SK-N-SH treated with all-trans-retinoic acid at 6 μM for 48 hours (cell line): ENCODE measurements at regions not wholly inside any gene's neighbourhood (a gene's known extent, or its start where the extent isn't known, plus 50 kb on each side); places are given as distances from the start of the nearest gene placed in this dataset.

ENCODE experiments used
- ATAC-seq: fragments of 200-7000 bp; cut with Tn5 transposase; 3 replicates; pipeline ENCODE4 v1.9.1; 2020; ENCODE audit warnings: mild to moderate bottlenecking, moderate library complexity
- ARNTL ChIP-seq: fragments of 450-650 bp; formaldehyde crosslinking; IDR thresholded peaks from 2 replicates; pipeline ENCODE4 v1.5.0; 2020; ENCODE audit warnings: low read depth, mild to moderate bottlenecking, moderate library complexity, borderline replicate concordance
- CREB5 ChIP-seq: fragments of 250-450 bp; sonication (Bioruptor Pico); IDR thresholded peaks from 2 replicates; pipeline ENCODE4 v1.5.1; 2020; ENCODE audit warnings: low read depth, mild to moderate bottlenecking, moderate library complexity
- CSDC2 ChIP-seq: fragments of 250-450 bp; sonication (Bioruptor Pico); IDR thresholded peaks from 2 replicates; pipeline ENCODE4 v1.5.0; 2020; ENCODE audit warnings: mild to moderate bottlenecking, moderate library complexity
- CSRNP3 ChIP-seq: fragments of 250-450 bp; sonication (Bioruptor Pico); IDR thresholded peaks from 2 replicates; pipeline ENCODE4 v1.5.1; 2021; ENCODE audit warnings: mild to moderate bottlenecking, moderate library complexity
- ESRRG ChIP-seq: fragments of 250-450 bp; sonication (Bioruptor Pico); IDR thresholded peaks from 2 replicates; pipeline ENCODE4 v1.6.1; 2021; ENCODE audit warnings: mild to moderate bottlenecking
- GLIS3 ChIP-seq: fragments of 250-450 bp; sonication (Bioruptor Pico); IDR thresholded peaks from 2 replicates; pipeline ENCODE4 v1.5.0; 2020; ENCODE audit warnings: mild to moderate bottlenecking, moderate library complexity
- ISL1 ChIP-seq: fragments of 250-450 bp; sonication (Bioruptor Pico); IDR thresholded peaks from 2 replicates; pipeline ENCODE4 v2.1.2; 2022; ENCODE audit warnings: mild to moderate bottlenecking, moderate library complexity
- OSR1 ChIP-seq: fragments of 250-450 bp; sonication (Bioruptor Pico); IDR thresholded peaks from 2 replicates; pipeline ENCODE4 v1.8.0; 2022; ENCODE audit warnings: moderate library complexity, mild to moderate bottlenecking, inconsistent platforms
- PATZ1 ChIP-seq: fragments of 250-450 bp; sonication (Bioruptor Pico); IDR thresholded peaks from 2 replicates; pipeline ENCODE4 v1.8.0; 2020; ENCODE audit warnings: mild to moderate bottlenecking, moderate library complexity, borderline replicate concordance
- POU6F1 ChIP-seq: fragments of 250-450 bp; sonication (Bioruptor Pico); IDR thresholded peaks from 2 replicates; pipeline ENCODE4 v1.8.0; 2021; ENCODE audit warnings: low read depth, mild to moderate bottlenecking, moderate library complexity, borderline replicate concordance
- PPARA ChIP-seq: fragments of 250-450 bp; sonication (Bioruptor Pico); IDR thresholded peaks from 2 replicates; pipeline ENCODE4 v1.5.0; 2020; ENCODE audit warnings: mild to moderate bottlenecking, borderline replicate concordance
- RARB ChIP-seq: fragments of 250-450 bp; sonication (Bioruptor Pico); IDR thresholded peaks from 2 replicates; pipeline ENCODE4 v1.8.0; 2021; ENCODE audit warnings: mild to moderate bottlenecking, moderate library complexity
- SNAI2 ChIP-seq: fragments of 250-450 bp; sonication (Bioruptor Pico); IDR thresholded peaks from 2 replicates; pipeline ENCODE4 v1.5.0; 2020; ENCODE audit warnings: mild to moderate bottlenecking, moderate library complexity
- TCF4 ChIP-seq: fragments of 250-450 bp; sonication (Bioruptor Pico); IDR thresholded peaks from 2 replicates; pipeline ENCODE4 v1.8.0; 2021; ENCODE audit warnings: mild to moderate bottlenecking, moderate library complexity, borderline replicate concordance
- TOX ChIP-seq: fragments of 250-450 bp; sonication (Bioruptor Pico); IDR thresholded peaks from 2 replicates; pipeline ENCODE4 v1.8.0; 2021; ENCODE audit warnings: mild to moderate bottlenecking, moderate library complexity, borderline replicate concordance
- ZC3H10 ChIP-seq: fragments of 250-450 bp; sonication (Bioruptor Pico); IDR thresholded peaks from 2 replicates; pipeline ENCODE4 v1.5.1; 2021; ENCODE audit warnings: mild to moderate bottlenecking, moderate library complexity
- ZFP3 ChIP-seq: fragments of 250-450 bp; sonication (Bioruptor Pico); IDR thresholded peaks from 2 replicates; pipeline ENCODE4 v1.5.0; 2020; ENCODE audit warnings: mild to moderate bottlenecking, moderate library complexity
- ZFP30 ChIP-seq: fragments of 450-650 bp; formaldehyde crosslinking; IDR thresholded peaks from 2 replicates; pipeline ENCODE4 v1.5.0; 2022; ENCODE audit warnings: mild to moderate bottlenecking, moderate library complexity
- ZNF565 ChIP-seq: fragments of 450-650 bp; formaldehyde crosslinking; conservative IDR thresholded peaks from 2 replicates; pipeline ENCODE4 v1.5.0; 2020; ENCODE audit warnings: low read depth, mild to moderate bottlenecking, moderate library complexity
- ZNF70 ChIP-seq: fragments of 450-650 bp; formaldehyde crosslinking; IDR thresholded peaks from 2 replicates; pipeline ENCODE4 v1.5.0; 2020; ENCODE audit warnings: mild to moderate bottlenecking, moderate library complexity
- ZNF8 ChIP-seq: fragments of 450-650 bp; formaldehyde crosslinking; IDR thresholded peaks from 2 replicates; pipeline ENCODE4 v1.5.0; 2020; ENCODE audit warnings: mild to moderate bottlenecking, moderate library complexity
- TF ChIP-seq, protein P1 (sequence below): fragments of 250-450 bp; sonication (Bioruptor Pico); IDR thresholded peaks from 2 replicates; pipeline ENCODE4 v1.5.0; 2020; ENCODE audit warnings: mild to moderate bottlenecking, moderate library complexity

DNA sequence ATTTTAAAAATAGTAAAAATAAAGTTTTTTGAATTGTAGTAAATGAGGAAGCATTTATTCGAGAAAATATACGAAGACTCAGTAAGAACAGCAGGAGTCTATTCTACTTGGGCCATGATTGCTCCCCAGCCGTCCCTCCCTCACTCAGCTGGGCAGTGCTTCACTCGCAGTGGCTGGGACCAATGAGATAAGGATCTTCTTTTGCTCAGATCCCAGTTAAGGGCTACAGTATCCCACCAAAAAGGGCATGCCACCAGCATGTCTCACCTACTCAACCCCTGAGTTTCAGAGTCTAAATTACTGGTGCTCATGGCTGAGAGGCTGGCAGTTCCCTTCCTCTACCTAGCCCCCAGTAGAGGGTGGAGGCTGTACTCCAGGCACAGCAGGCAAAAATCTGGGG lies 455.7 kb upstream of the PFKP start:
- no peak for ATAC-seq
- TF ChIP-seq CREB5, result no peak
- no peak for TF ChIP-seq ARNTL
- no peak for TF ChIP-seq ZFP30
- no peak for TF ChIP-seq OSR1 (CRISPR knock-in tag)
- TF ChIP-seq GLIS3 (CRISPR knock-in tag), result no peak
- no peak for TF ChIP-seq RARB (CRISPR knock-in tag)
- no peak for TF ChIP-seq TCF4
- TF ChIP-seq ZNF565 (CRISPR knock-in tag), result no peak
- TF ChIP-seq ZC3H10 (CRISPR knock-in tag), result no peak
- no peak for TF ChIP-seq CSDC2 (CRISPR knock-in tag)
- no peak for TF ChIP-seq PATZ1 (CRISPR knock-in tag)
- no peak for TF ChIP-seq ESRRG (CRISPR knock-in tag)
- TF ChIP-seq POU6F1 (CRISPR knock-in tag), result no peak
- no peak for TF ChIP-seq CSRNP3 (CRISPR knock-in tag)
- TF ChIP-seq TOX (CRISPR knock-in tag), result no peak
- TF ChIP-seq PPARA (CRISPR knock-in tag), result no peak
- TF ChIP-seq ZFP3 (CRISPR knock-in tag), result no peak
- TF ChIP-seq, all 23 proteins: peak for 0

DNA sequence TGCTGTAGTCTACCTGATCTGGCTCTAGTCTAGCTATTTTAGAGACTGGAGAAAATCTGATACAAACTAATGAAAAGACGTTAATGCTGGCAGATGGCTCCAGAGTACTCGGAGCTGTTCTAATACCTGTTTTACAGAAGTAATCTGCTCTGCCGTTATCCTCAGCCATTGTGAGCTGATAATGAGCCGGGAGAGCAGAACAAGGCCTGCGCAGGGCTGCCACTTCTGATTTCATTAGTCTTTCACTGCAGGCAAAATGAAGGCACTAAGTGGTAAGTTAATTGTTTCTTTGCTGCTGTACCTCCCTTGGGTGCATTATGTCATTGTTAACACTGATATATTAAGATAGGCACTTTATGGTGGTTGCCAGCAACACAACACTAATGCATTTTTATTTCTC lies 456.4 kb upstream of the PFKP start:
- peak; percentile 24; the same call in 1 of the 3 replicates for ATAC-seq
- TF ChIP-seq ZC3H10 (CRISPR knock-in tag) (no peak), PPARA (CRISPR knock-in tag) (no peak), PATZ1 (CRISPR knock-in tag) (no peak), ZFP30 (no peak), POU6F1 (CRISPR knock-in tag) (no peak), CSDC2 (CRISPR knock-in tag) (no peak), ZFP3 (CRISPR knock-in tag) (no peak), GLIS3 (CRISPR knock-in tag) (0 out of 2 replicates have a peak, but pooled peaks have one; percentile 12), ESRRG (CRISPR knock-in tag) (no peak), CSRNP3 (CRISPR knock-in tag) (no peak), ARNTL (no peak), ISL1 (CRISPR knock-in tag) (peak; percentile 28; the same call in 1 of the 2 replicates), ZNF70 (no peak), RARB (CRISPR knock-in tag) (no peak), OSR1 (CRISPR knock-in tag) (no peak), ZNF8 (no peak), TCF4 (peak; percentile 58; the same call in 1 of the 2 replicates), SNAI2 (no peak)
- TF ChIP-seq, protein P1, sequence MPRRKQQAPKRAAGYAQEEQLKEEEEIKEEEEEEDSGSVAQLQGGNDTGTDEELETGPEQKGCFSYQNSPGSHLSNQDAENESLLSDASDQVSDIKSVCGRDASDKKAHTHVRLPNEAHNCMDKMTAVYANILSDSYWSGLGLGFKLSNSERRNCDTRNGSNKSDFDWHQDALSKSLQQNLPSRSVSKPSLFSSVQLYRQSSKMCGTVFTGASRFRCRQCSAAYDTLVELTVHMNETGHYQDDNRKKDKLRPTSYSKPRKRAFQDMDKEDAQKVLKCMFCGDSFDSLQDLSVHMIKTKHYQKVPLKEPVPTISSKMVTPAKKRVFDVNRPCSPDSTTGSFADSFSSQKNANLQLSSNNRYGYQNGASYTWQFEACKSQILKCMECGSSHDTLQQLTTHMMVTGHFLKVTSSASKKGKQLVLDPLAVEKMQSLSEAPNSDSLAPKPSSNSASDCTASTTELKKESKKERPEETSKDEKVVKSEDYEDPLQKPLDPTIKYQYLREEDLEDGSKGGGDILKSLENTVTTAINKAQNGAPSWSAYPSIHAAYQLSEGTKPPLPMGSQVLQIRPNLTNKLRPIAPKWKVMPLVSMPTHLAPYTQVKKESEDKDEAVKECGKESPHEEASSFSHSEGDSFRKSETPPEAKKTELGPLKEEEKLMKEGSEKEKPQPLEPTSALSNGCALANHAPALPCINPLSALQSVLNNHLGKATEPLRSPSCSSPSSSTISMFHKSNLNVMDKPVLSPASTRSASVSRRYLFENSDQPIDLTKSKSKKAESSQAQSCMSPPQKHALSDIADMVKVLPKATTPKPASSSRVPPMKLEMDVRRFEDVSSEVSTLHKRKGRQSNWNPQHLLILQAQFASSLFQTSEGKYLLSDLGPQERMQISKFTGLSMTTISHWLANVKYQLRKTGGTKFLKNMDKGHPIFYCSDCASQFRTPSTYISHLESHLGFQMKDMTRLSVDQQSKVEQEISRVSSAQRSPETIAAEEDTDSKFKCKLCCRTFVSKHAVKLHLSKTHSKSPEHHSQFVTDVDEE, result peak; percentile 72
